ENCODE measurements at regions not wholly inside any gene's neighbourhood (a gene's known extent, or its start where the extent isn't known, plus 50 kb on each side); places are given as distances from the start of the nearest gene placed in this dataset.

DNA sequence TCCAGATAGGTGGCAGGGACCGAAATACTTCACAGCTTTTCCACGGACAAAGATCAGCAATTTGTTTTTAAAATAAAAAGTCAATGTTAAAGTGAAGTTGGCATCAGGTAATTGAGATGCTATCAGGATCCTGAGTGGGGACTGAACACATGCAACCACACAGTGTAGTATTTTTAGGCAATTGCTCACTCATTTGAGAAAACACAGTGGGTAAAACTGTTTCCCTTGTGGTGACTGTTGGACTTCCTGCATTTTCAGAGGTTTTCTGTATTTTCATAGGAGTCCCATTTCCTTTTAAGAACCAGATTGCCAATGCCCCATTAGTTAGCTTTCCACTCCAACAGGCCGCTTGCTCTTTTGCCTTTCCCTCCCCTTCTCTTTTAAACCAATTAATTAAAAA, 159.5 kb upstream of the ZNF32 start:
- H4K20me1 ChIP-seq (ENCODE audit: control insufficient read depth, extremely low read depth, insufficient read depth, low read length) = no peaks in the 10 kb centered on the region
- no peaks in the 10 kb centered on the region for H3K9me3 ChIP-seq (ENCODE audit: control insufficient read depth, low read depth, low read length)
- H2AFZ ChIP-seq (ENCODE audit: control insufficient read depth, low read length) = no peak overlapping the region
- H3K27ac ChIP-seq (ENCODE audit: control insufficient read depth, insufficient read depth, low read length) = no peak overlapping the region
- TF ChIP-seq, protein P1, sequence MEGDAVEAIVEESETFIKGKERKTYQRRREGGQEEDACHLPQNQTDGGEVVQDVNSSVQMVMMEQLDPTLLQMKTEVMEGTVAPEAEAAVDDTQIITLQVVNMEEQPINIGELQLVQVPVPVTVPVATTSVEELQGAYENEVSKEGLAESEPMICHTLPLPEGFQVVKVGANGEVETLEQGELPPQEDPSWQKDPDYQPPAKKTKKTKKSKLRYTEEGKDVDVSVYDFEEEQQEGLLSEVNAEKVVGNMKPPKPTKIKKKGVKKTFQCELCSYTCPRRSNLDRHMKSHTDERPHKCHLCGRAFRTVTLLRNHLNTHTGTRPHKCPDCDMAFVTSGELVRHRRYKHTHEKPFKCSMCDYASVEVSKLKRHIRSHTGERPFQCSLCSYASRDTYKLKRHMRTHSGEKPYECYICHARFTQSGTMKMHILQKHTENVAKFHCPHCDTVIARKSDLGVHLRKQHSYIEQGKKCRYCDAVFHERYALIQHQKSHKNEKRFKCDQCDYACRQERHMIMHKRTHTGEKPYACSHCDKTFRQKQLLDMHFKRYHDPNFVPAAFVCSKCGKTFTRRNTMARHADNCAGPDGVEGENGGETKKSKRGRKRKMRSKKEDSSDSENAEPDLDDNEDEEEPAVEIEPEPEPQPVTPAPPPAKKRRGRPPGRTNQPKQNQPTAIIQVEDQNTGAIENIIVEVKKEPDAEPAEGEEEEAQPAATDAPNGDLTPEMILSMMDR (optimal IDR thresholded peaks at IDR 0.05 in 1 of 3, IDR thresholded peaks at IDR 0.05 in 1 of 3, conservative IDR thresholded peaks at IDR 0.05 in 1 of 3; ENCODE audit: extremely low read depth in 1 of 3, insufficient read depth in 2 of 3, low read length in 3 of 3) = no peak
- dilution Hi-C loops (cut with MboI; ENCODE audit: extremely low pct_ligation_motif_present, low sequenced_read_pairs) = no loop called here
- H3K27me3 ChIP-seq (ENCODE audit: control insufficient read depth, extremely low read depth, insufficient read depth, low read length) = no peaks in the 10 kb centered on the region
- no peaks in the 10 kb centered on the region for H3K36me3 ChIP-seq (ENCODE audit: control insufficient read depth in 2 of 2, extremely low read depth in 1 of 2, insufficient read depth in 2 of 2, low read length in 2 of 2)
- H3K9ac ChIP-seq (ENCODE audit: control insufficient read depth, extremely low read depth, insufficient read depth, low read length) = no peak overlapping the region
- no peaks in the 10 kb centered on the region for H3K9me1 ChIP-seq (ENCODE audit: control insufficient read depth, extremely low read depth, insufficient read depth, low read length)
- FAIRE-seq (no peak), DNase-seq (ENCODE audit: low read depth, low spot score) (no peak)
- no peak overlapping the region for H3K4me3 ChIP-seq (ENCODE audit: control insufficient read depth in 2 of 3, extremely low read depth in 1 of 3, insufficient read depth in 2 of 3, low read depth in 1 of 3, low read length in 3 of 3)
- no peaks in the 10 kb centered on the region for H3K79me2 ChIP-seq (ENCODE audit: control insufficient read depth, insufficient read depth, low read length)
- H3K4me2 ChIP-seq (ENCODE audit: control insufficient read depth, extremely low read depth, insufficient read depth, low read depth, low read length) = no peak overlapping the region
- no peaks in the 10 kb centered on the region for H3K4me1 ChIP-seq (ENCODE audit: control insufficient read depth, extremely low read depth, insufficient read depth, low read length)

DNA sequence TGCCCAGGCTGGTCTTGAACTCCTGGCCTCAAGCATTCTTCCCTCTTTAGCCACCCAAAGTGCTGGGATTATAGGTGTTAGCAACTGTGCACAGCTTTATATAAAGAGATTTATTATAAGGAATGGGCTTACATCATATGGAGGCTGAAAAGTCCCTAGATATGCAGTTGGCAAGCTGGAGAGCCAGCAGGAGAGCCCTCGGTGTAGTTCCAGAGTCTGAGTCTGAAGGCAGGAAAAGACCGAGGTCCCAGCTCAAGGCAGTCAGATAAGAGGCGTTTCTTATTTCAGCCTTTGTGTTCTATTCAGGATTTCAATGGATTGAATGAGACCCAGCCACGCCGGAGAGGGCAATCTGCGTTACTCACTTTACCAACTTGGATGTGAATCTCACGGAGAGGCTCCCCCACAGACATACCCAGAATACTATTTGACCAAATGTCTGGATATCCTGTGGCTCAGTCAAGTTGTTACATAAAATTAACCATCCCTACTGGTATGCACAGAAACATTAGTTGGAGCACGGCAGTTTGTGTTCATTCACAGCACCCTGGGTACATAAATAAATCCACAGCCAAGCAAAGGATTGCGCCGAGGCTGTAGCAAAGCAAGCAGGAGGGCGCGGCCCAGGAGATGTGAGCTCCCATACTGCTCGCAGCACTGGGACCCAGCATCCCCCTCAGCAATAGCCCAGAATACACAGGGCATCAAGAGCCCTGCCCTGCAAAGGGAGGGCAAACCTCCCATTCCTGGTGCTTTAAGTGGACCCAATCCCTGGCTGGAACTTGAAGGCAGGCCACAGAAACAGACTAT, 158.4 kb upstream of the ZNF32 start:
- Histone ChIP-seq H3K27ac (ENCODE audit: control insufficient read depth, insufficient read depth, low read length) (no peak overlapping the region), H4K20me1 (ENCODE audit: control insufficient read depth, extremely low read depth, insufficient read depth, low read length) (no peaks in the 10 kb centered on the region), H2AFZ (ENCODE audit: control insufficient read depth, low read length) (no peak overlapping the region), H3K9me1 (ENCODE audit: control insufficient read depth, extremely low read depth, insufficient read depth, low read length) (no peaks in the 10 kb centered on the region), H3K9ac (ENCODE audit: control insufficient read depth, extremely low read depth, insufficient read depth, low read length) (no peak overlapping the region), H3K36me3 (ENCODE audit: control insufficient read depth in 2 of 2, extremely low read depth in 1 of 2, insufficient read depth in 2 of 2, low read length in 2 of 2) (no peaks in the 10 kb centered on the region), H3K4me2 (ENCODE audit: control insufficient read depth, extremely low read depth, insufficient read depth, low read depth, low read length) (no peak overlapping the region), H3K9me3 (ENCODE audit: control insufficient read depth, low read depth, low read length) (no peaks in the 10 kb centered on the region), H3K4me3 (ENCODE audit: control insufficient read depth in 2 of 3, extremely low read depth in 1 of 3, insufficient read depth in 2 of 3, low read depth in 1 of 3, low read length in 3 of 3) (no peak overlapping the region), H3K4me1 (ENCODE audit: control insufficient read depth, extremely low read depth, insufficient read depth, low read length) (no peaks in the 10 kb centered on the region), H3K27me3 (ENCODE audit: control insufficient read depth, extremely low read depth, insufficient read depth, low read length) (no peaks in the 10 kb centered on the region), H3K79me2 (ENCODE audit: control insufficient read depth, insufficient read depth, low read length) (no peaks in the 10 kb centered on the region)
- DNase-seq (ENCODE audit: low read depth, low spot score) (no peak), FAIRE-seq (no peak)
- TF ChIP-seq, protein P1 (optimal IDR thresholded peaks at IDR 0.05 in 1 of 3, IDR thresholded peaks at IDR 0.05 in 1 of 3, conservative IDR thresholded peaks at IDR 0.05 in 1 of 3; ENCODE audit: extremely low read depth in 1 of 3, insufficient read depth in 2 of 3, low read length in 3 of 3) = no peak
- no peak for TF ChIP-seq EZH2 (IDR thresholded peaks at IDR 0.05; ENCODE audit: low read length)
- dilution Hi-C loops (cut with MboI; ENCODE audit: extremely low pct_ligation_motif_present, low sequenced_read_pairs) = no loop called here
